A549 (cell line): ENCODE measurements at regions not wholly inside any gene's neighbourhood (a gene's known extent, or its start where the extent isn't known, plus 50 kb on each side); places are given as distances from the start of the nearest gene placed in this dataset.

Experiments used
- GATA3 ChIP-seq: IDR thresholded peaks from 2 replicates; pipeline ENCODE4 v1.6.1; 2012; ENCODE audit warnings: borderline replicate concordance
- JUNB ChIP-seq: fragments of >200 bp; sonication (Bioruptor Twin); formaldehyde crosslinking; IDR thresholded peaks from 2 replicates; pipeline ENCODE4 v1.6.1; 2016
- MAFK ChIP-seq: fragments of 450-650 bp; IDR thresholded peaks from 2 replicates; pipeline ENCODE4 v1.6.1; 2014; ENCODE audit not compliant: partially characterized antibody
- MYC ChIP-seq: IDR thresholded peaks from 2 replicates; pipeline ENCODE4 v1.6.1; 2012; ENCODE audit warnings: mild to moderate bottlenecking, inconsistent platforms, low read length, improper control_type of control experiment, borderline replicate concordance
- SMC3 ChIP-seq: fragments of >200 bp; sonication (Bioruptor Twin); formaldehyde crosslinking; IDR thresholded peaks from 3 replicates; pipeline ENCODE4 v1.6.1; 2018; ENCODE audit warnings: inconsistent platforms
- TFCP2L1 ChIP-seq: fragments of 250-450 bp; sonication (Bioruptor Pico); IDR thresholded peaks from 2 replicates; pipeline ENCODE4 v1.5.0; 2021; ENCODE audit warnings: mild to moderate bottlenecking
- TF ChIP-seq, protein P1 (sequence below): fragments of >200 bp; sonication (Bioruptor Twin); formaldehyde crosslinking; IDR thresholded peaks from 3 replicates; pipeline ENCODE4 v1.5.1; 2016
- TF ChIP-seq, protein P2 (sequence below): IDR thresholded peaks from 2 replicates; pipeline ENCODE4 v1.6.1; 2012
- TF ChIP-seq, protein P3 (sequence below): IDR thresholded peaks from 2 replicates; pipeline ENCODE4 v1.6.1; 2012

DNA sequence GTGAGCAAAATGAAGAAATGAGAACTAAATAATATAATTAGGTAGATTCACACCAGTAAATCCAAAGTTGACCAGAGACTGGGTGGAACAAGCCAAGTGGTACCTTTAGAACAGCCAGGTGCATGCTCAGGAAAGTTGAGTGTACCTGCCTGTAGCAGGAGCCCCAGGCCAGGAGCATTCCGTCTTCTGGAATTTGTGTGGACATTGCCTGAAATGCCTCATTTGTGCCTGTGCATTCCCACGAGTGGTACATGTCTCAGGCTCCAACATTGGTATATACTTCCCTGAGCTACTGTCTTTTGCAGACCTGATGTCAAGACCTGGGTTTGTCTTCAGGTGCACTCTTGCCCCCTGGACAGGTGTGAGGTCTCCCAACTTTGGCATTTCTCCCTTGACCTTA lies 187.6 kb upstream of the NECTIN1 start:
- TF ChIP-seq, protein P1, sequence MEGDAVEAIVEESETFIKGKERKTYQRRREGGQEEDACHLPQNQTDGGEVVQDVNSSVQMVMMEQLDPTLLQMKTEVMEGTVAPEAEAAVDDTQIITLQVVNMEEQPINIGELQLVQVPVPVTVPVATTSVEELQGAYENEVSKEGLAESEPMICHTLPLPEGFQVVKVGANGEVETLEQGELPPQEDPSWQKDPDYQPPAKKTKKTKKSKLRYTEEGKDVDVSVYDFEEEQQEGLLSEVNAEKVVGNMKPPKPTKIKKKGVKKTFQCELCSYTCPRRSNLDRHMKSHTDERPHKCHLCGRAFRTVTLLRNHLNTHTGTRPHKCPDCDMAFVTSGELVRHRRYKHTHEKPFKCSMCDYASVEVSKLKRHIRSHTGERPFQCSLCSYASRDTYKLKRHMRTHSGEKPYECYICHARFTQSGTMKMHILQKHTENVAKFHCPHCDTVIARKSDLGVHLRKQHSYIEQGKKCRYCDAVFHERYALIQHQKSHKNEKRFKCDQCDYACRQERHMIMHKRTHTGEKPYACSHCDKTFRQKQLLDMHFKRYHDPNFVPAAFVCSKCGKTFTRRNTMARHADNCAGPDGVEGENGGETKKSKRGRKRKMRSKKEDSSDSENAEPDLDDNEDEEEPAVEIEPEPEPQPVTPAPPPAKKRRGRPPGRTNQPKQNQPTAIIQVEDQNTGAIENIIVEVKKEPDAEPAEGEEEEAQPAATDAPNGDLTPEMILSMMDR = no peak
- no peak for TF ChIP-seq MAFK
- TF ChIP-seq SMC3 = no peak
- TF ChIP-seq TFCP2L1 (CRISPR knock-in tag) = no peak
- no peak for TF ChIP-seq MYC
- TF ChIP-seq, protein P2, sequence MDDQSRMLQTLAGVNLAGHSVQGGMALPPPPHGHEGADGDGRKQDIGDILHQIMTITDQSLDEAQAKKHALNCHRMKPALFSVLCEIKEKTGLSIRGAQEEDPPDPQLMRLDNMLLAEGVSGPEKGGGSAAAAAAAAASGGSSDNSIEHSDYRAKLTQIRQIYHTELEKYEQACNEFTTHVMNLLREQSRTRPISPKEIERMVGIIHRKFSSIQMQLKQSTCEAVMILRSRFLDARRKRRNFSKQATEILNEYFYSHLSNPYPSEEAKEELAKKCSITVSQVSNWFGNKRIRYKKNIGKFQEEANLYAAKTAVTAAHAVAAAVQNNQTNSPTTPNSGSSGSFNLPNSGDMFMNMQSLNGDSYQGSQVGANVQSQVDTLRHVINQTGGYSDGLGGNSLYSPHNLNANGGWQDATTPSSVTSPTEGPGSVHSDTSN = no peak
- no peak for TF ChIP-seq GATA3
- TF ChIP-seq, protein P3, sequence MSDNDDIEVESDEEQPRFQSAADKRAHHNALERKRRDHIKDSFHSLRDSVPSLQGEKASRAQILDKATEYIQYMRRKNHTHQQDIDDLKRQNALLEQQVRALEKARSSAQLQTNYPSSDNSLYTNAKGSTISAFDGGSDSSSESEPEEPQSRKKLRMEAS = no peak
- no peak for TF ChIP-seq JUNB
